Ramos (cell line): ENCODE measurements at regions not wholly inside any gene's neighbourhood (a gene's known extent, or its start where the extent isn't known, plus 50 kb on each side); places are given as distances from the start of the nearest gene placed in this dataset.
"Not testable (repeated sequence)": the region's sequence is repeated elsewhere in the genome, so short reads cannot be mapped to it uniquely, and the experiment has no call there.

Source experiments
- in situ Hi-C: fragments of 300-500 bp; cut with MboI; formaldehyde crosslinking; loops from one replicate; pipeline ENCODE4 v1.14.3; 2022; ENCODE audit warnings: low sequenced_read_pairs; ENCODE audit not compliant: unreplicated experiment

DNA sequence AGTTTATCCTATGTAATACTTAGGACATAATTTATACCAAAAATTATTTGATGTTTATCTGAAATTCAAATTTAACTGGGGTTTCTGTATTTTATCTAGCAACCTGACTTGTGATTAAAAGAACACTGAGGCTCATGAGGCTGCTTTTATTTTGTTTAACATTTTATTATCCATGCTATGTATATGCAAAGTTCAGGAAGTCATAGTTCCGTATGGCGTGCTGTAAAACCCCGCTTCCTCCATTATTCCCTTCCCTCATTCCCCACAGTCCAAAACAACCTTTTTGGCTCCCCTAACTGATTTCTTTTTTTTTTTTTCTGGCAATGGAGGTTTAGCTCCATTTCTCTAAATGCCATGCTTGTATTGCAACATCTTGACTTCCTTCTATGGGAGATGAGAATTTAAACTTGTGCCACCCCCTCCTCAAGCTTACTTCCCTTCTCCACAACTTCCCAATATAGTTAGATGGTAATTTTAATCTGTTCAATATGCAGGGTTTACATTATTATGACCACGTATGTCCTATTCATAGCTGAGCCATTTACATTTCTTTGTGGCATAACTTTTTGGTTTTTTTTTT lies 138.0 kb upstream of the DNAH14 start:
- in situ Hi-C loops = no loop called here

DNA sequence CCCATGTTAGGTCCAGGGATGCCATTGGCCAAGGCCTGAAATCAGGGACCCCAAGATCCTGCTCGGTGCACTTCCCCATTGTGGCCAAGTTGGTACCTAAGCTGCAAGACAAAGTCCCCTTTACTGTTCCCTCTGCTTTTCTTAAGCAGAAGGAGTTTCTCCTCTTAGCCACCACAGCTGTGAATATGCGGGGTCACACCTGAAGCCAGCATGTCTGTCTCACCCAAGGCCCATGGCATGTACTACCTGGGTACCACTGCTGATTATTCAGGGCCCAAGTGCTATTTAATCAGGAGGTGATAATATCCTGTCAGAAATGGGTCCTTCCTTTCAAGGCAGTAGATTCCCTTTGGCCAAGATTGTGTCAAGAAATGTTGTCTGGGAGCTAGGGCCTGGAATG lies 133.9 kb upstream of the DNAH14 start:
- in situ Hi-C loops = no loop called here

DNA sequence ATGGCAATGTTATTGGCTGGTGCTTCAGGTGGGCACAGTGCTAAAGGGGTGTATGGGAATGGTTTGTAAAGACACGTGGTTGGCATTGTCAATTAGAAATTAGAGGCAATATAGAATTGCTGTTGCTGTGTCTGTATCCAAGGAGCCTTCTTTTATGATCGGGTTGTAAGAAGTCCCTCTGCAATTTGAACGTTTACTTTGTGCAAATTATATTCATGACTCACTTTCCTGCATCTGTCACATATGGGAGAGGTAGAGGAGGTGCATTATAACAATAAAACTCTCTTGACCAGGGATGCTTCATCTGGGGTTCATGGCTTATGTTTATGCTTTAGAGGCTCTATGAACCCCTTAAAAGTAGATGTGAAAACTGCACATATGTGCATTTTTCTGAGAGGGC lies 130.4 kb upstream of the DNAH14 start:
- in situ Hi-C loops = no loop called here

- in situ Hi-C loops = no loop called here
These were observed 128.9 kb upstream of the DNAH14 start for GRCh38 chr1:224800486-224801119.

DNA sequence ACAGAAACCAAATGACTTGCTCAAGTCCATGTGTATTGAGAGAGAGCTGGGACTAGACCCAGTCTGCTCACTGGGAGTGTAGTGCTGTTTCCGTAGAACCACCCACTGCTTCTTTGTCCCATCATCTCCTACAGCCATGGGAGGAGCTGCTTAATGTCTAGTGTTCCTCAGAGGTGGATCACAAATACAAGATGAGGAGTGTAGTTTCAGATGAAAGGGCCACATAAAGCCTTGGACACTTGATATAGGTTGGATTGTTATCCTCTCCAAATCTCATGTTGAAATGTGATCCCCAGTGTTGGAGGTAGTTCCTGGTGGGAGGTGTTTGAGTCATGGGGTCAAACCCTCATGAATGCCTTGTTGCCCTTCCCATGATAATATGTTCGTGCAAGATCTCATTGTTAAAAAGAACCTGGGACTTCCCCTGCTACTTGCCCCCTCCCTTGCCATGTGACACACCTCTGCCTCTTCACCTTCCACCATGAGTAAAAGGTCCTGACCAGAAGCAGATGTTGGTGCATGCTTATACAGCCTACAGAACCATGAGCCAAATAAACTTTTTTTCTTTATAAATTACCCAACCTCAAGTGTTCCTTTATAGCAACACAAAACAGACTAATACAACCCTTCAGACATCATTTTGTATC lies 127.5 kb upstream of the DNAH14 start:
- in situ Hi-C loops = no loop called here

DNA sequence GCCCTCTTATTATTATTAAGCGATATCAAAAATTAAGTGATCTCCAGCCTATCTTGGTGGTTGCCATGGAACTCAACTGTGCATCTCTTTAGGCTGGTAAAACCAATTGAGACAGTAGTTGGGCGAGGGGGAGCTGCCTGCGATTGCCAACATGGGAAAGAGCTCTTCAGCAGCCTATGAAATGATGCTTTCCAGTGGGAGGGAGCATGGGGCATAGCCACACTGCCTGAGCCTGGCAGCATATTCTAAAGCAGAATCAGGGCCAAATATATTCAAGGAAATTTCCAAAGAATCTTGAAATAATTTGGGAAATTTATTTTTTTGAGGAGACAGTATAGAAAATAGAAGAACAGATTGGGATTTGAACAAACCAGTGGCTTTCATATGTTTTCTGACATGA lies 126.9 kb upstream of the DNAH14 start:
- in situ Hi-C loops = no loop called here

- in situ Hi-C loops = no loop called here
These were observed 125.3 kb upstream of the DNAH14 start for GRCh38 chr1:224804220-224804619.

- in situ Hi-C loops = no loop called here
These were observed 123.6 kb upstream of the DNAH14 start for GRCh38 chr1:224805889-224806288.

DNA sequence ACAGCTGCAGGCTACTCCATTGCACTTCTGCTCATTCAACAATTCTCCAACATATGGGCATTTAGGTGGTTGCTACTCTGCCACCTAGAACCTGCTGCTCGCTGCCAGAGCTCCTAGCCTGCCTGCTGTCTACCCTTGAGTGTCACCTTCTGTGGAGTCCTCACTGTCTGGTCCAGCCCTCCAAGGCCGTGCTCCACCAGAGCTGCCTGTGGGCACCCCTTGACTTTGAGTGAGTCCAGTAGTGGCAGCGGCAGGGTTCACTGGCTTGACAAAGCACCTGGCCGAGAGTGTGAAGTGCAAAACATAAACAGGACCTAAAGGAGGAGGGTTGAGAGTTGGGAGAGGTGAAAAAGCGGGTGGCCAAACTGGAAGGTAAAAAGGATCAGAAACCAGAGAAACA lies 120.3 kb upstream of the DNAH14 start:
- in situ Hi-C loops = no loop called here

GRCh38 chr1:224809613-224810012 lies 119.9 kb upstream of the DNAH14 start:
- in situ Hi-C loops = no loop called here

- in situ Hi-C loops = no loop called here
These were observed 117.9 kb upstream of the DNAH14 start for GRCh38 chr1:224811564-224811963.

GRCh38 chr1:224815647-224816046 lies 113.8 kb upstream of the DNAH14 start:
- in situ Hi-C loops = no loop called here

GRCh38 chr1:224816062-224816461 lies 113.4 kb upstream of the DNAH14 start:
- in situ Hi-C loops = no loop called here

- in situ Hi-C loops = no loop called here
These were observed 112.1 kb upstream of the DNAH14 start for GRCh38 chr1:224817382-224817781.

DNA sequence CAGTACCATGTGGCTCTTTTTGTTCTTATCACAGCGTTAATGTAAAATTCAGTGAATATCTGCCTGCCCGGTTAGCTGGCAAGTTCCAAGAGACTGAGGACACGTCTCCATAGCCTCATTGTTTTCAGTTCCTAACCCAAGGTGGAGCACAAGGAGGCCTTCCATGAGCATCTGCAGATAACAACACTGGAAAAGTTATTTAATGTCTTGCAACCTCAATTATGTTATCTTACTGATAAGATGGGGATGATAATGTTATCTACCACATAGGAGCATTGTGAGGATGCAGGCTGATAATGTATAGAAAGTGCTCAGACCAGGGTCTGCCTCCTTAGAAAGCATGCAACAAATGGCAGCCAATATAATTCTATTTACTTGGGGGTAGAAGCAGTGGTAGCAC lies 109.6 kb upstream of the DNAH14 start:
- in situ Hi-C loops = no loop called here

DNA sequence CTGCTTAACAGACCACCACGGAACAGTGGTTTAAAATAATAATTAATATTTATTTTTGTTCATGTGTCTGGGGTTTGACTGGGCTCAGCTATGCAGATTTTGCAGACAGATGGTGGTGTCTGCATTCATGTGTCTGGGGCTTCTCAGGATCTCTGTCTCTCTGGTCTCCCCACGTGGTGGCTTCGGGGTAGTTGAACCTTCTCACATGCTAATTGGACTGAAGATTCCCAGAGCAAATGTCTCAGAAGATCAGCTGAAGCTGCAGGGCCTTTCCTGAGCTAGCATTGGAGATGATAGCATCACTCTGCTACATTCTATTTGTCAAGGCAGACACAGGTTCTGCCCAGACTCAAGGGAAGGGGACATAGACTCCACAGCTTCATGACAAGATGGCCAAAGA lies 109.1 kb upstream of the DNAH14 start:
- in situ Hi-C loops = no loop called here

GRCh38 chr1:224821751-224822150 lies 107.7 kb upstream of the DNAH14 start:
- in situ Hi-C loops = not testable (repeated sequence)

DNA sequence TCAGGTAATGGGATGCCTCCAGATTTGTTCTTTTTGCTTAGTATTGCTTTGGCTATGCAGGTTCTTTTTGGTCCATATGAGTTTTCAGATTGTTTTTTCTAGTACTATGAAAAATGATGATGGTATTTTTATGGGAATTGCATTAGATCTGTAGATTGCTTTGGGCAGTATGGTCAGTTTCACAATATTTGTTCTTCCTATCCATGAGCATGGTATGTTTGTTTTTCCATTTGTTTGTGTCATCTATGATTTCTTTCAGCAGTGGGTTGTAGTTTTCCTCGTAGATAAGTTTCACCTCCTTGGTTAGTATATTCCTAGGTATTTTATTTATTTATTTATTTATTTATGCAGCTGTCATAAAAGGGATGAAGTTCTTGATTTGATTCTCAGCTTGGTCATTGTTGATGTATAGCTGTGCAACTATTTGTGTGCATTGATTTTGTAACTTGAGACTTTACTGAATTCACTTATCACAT lies 103.9 kb upstream of the DNAH14 start:
- in situ Hi-C loops = no loop called here

GRCh38 chr1:224828691-224829090 lies 100.8 kb upstream of the DNAH14 start:
- in situ Hi-C loops = no loop called here

GRCh38 chr1:224831501-224831900 lies 98.0 kb upstream of the DNAH14 start:
- in situ Hi-C loops = no loop called here

DNA sequence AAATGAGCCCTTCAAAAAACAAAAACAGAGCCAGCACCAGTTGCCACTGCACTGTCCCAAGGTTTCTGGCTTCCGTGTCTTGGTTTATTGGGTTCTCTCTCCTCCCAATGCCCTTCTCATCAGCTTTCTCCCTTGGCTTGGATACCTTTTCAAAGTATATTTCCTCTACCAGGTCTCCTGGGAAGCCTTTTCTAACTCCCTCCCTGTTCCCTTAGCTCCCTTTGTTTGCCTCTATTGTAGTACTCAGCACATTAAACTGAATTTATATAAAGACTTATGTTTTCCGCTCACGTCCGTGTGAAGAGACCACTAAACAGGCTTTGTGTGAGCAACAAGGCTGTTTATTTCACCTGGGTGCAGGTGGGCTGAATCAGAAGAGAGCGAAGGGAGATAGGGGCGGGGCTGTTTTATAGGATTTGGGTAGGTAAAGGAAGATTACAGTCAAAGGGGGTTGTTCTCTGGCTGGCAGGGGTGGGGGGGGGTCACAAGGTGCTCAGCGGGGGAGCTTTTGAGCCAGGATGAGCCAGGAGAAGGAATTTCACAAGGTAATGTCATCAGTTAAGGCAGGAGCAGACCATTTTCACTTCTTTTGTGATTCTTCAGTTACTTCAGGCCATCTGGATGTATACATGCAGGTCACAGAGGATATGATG lies 89.7 kb upstream of the DNAH14 start:
- in situ Hi-C loops = not testable (repeated sequence)
